HG03378 (cell line): ENCODE measurements at regions not wholly inside any gene's neighbourhood (a gene's known extent, or its start where the extent isn't known, plus 50 kb on each side); places are given as distances from the start of the nearest gene placed in this dataset.

Source experiments
- ATAC-seq: cut with Tn5 transposase; IDR thresholded peaks from one replicate; pipeline ENCODE4 v1.9.1; 2021; ENCODE audit warnings: mild to moderate bottlenecking, moderate library complexity; ENCODE audit not compliant: unreplicated experiment

DNA sequence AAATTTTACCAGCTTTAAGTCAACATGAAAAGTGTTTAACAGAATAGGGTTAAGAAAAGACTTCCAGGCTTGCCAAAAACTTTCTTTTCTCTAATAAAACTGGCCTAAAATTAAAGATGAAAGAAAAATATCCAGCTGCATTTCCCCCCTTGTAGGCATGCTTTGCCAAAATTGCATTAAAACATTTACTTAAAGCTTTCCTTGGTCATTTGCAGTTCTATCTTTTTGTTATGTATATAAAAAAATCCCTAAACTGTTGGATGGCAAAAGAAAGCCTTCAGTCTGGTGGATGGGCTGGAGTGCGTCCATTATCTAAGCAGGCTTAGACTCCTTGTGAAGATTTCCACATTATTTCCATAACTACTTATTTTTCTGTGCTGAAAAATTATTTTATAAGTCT lies 105.4 kb upstream of the DSEL start:
- no peak for ATAC-seq

DNA sequence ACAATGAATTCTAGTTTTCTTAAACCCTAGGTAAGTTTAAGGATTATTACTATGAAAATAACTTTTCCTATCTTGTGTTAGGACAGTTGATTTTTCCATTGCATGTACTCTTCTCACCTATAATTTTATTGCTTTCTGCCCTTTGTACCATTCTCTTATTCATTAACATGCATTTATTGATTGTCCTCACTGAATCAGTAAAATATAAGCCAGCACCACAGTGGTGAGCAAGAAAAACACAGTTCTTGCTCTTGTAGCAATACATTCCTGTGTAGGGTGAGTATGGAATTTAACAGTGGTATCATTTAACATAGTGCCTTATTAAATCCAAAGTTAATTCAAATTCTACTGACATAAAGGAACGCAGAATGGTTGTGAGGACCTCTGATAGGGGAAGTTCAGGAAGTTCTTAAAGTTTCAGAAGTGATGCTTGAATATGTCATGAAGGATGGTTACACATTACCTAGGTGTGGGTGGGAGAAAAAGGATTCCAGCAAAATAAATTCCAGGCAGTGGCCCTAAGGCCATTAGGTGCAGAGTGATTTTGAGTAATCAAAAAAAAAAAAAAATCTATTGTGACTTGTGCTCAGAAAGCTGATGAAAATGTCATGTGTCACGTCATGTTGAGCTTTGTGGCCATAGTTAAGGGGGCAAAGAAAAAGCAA lies 104.7 kb upstream of the DSEL start:
- ATAC-seq, result no peak

DNA sequence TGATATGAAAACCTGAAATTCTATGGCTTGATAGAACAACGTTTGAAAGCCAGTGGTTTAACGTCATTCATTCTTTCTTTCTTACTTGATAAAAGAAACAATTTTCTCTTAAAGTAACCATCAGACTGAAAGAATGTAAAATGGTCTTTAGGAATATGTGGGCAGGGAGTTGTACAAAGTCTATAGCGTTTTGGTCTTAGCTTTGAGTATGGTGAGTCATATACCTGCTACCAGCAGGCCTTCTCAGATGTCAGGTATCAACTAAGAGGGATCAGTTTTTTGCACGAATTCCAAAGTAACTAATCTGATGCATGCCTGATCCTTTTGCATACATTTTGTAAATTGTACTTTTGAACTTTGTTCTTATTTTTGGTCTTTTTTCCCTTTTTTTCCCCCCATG lies 101.5 kb upstream of the DSEL start:
- ATAC-seq, result no peak

DNA sequence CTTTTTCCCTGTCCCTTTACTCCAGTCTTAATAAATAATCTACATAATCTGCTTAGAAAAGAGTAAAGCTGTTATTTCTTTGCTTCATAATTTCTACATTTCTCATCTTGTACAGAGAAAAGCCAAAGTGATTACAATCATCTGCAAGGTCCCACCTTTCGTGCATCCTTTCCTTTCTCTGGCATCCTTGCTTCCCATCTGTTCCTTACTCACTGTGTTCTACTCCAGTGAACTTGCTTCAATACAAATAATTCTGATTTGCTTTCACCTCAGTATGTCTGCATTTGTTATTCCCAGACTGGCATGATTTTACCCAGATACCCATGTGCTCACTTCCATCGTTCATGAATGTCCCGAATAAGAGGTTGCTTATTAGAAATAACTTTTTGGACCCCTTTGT lies 99.4 kb upstream of the DSEL start:
- ATAC-seq, result no peak

DNA sequence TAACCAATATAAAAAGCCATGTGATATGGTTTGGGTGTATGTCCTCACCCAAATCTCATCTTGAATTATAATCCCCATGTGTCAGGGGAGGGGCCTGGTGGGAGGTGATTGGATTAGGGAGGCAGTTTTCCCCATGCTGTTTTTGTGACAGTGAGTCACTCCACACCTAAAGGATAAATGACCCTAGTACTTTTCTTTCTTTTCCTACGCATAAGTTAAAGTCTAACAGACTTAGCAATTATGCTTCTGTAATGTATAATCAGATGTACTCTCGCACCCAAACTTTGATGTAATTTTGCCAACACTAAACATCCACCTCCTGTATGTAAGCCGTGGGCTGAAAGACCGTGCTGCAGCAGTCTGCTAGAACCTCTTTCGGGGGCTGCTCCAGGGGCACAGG lies 97.2 kb upstream of the DSEL start:
- ATAC-seq, result no peak

DNA sequence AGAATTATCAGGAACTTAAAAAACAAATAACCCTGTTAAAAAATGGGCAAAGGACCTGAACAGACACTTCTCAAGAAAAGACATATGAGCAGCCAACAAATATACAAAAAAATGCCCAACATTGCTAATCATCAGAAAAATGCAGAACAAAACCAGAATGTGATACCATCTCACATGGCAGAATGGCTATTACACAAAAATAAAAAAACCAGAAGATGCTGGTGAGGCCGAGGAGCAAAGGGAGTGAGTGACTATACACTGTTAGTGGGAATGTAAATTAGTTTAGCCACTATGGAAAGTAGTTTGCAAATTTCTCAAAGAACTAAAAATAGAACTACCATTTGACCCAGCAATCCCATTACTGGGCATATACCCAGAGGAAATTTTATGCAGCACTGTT lies 95.8 kb upstream of the DSEL start:
- ATAC-seq, result no peak

DNA sequence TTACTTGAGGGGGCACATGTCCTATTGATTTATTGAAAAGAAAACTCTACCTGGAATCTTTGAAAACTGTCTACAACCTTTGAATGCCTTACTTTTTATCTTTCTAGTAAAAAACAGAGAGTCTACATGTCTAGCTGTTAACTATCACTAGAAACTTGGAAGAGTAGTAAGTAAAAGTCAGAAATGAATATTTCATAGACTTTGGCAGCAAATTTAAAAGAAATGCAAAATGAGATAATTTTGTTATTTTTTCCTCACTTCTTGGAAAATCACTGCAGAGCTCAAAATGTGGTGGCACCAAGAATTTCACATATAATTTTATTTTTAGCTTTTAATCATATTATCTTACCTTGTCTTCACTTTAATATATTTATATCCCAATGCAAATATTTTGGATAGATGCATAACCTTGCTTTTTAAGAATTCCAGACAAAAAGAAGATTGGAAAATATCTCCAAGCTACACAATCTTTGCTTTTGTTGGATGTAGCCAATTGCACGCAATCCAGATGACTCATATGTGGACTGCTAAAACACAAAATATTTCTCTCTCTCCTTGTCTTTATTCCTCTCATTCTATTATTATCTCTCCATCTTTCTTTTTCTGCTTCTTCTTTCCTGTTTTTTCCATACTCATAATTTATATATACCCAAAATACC lies 92.2 kb upstream of the DSEL start:
- ATAC-seq, result no peak

DNA sequence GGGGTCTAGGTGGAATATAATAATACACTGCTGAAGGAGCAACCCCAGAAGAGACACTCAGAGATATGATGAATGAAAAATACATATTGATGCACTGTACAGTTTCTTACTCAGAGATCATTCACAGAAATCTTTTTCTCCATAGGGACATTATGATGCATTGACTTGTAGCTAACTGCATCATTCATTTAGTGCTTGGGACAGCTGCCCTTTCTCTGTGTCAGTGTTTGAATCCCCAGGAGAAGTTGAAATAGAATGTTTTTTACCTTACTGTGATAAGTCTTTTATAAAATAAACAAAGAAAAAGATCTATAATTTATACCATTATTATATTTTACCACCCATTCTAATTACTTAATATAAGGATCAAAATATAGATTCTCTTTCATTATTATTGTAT lies 91.7 kb upstream of the DSEL start:
- ATAC-seq, result no peak

DNA sequence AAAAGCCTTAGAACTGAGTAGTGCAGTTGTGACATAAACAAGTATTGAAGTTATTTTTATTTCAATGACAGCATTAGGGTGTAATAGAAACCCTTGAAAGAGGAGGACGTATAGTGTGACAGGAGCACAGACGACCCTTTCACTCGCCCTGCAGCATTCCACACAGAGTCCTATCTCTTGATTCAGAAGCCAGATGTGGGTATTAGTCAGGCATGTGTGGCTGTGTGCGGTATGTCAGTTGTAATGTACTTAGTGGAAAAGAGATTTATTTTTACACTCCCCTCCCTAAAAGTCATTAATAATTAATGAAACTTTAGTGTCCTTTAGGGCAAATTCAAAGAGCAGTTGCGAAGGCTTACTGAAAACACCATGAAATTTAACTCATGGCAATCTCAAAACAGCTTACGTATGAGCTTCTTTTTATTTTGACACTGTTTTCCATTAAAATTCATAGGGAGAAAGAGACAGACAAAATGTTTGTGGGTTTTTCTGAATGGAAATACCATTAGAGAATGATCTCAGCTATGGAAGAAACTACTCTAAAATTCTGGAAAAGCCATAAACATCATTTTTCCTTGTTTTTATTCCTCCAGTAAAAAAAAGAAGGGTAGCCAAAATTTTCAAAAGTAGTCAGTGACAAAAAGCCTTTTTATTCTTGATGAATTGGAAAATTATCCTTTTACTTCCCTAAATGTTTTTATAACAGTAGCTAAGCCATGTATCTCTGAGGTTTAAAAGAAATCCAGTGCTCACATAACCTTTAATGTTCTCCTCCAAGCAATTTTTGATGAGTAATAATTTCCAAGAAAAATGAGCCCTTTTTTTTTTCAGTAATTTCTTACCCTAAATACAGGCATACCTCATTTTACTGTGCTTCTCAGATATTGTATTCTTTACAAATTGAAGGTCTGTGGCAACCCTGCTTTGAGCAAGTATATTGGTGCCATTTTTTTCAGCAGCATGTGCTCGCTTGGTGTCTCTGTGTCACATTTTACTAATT lies 84.0 kb upstream of the DSEL start:
- ATAC-seq, result no peak

DNA sequence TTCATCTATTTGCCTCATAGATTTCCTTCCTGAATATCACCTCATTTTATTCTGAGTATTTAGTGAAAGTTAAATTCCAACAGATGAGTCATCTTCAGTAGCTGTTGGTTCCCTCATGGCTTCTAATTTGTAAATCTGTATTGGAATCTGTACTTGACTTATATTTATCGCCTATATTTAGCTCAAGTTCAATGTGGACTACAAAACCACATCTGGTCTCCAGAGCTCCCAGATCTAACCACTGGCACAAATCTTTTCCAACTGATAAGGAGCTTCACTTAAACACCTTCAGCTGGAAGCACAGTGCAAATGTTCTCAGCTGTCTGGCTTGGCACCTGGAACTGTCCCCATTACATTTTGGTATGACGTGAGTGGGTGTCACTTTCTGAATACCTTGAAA lies 82.8 kb upstream of the DSEL start:
- ATAC-seq, result no peak

DNA sequence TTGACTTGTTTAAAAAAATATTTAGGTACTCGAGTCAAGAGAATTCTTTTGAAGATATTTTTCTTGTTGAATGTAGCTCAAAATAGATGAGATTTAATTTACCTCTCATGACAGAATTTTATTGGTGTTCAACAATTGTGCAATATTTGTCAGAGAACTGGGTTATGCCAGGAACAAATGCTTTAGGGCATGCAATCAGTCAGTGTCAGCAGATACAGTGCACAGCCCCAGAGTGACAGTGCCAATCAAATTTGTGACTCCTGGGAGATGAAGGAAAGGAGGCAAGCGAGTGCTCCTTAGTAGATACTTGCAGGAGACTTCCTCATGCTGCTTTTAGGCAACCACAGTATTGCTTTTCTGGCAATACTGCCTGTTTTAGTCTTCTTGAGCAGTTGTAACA lies 81.2 kb upstream of the DSEL start:
- ATAC-seq, result no peak

DNA sequence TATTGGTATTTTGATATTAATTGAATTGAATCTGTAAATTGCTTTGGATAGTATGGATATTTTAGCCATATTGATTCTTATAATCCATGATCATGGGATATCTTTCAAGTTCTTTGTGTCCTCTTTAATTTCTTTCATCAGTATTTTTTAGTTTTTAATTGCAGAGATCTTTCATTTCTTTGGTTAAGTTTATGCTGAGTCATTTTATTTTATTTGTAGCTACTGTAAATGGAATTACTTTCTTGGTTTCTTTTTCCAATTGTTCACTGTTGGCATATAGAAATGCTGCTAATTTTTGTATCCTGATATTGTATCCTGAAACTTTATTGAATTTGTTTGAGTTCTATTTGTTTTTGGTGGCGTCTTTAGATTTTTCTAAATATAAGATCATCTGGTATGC lies 79.5 kb upstream of the DSEL start:
- ATAC-seq, result no peak

DNA sequence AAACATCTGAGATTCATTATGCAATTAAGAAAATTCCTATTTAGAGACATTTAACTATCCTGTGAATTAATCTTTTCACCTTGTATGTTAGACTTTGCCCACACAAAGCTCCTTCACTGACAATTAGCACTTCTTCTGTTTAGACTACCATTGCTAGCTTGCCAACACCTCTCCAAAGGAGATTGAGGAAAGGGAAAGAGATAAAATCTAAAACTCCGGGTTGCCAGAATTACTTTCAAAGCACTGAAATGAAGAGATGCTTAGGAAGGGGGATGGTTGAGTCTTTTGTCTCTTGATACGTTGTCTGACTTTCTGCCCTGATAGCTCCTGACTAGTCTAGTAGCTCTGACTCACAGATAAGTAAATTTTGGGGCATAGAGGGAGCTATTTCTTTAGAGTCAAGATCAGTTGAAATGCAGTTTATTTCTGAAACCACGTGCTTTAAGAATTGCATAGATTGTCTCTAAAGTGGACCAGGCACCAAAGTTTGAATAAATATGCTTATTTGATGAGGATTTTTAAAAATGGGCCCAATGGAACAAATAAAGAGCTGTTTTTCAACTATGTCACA lies 74.1 kb upstream of the DSEL start:
- no peak for ATAC-seq

DNA sequence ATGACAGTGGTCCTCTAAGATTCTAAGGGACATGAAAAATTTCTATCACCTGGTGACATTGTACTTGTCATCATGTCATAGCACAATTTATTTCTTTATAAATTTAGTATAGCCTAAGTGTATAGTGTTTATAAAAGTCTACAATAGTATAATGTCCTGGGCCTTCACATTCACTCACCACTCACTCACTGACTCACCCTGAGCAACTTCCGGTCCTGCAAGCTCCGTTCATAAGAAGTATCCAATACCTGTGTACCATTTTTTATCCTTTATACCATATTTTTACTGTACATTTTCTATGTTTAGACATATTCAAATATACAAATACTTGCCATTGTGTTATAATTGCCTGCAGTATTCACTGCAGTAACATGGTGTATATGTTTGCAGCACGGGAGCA lies 72.8 kb upstream of the DSEL start:
- ATAC-seq, result no peak

DNA sequence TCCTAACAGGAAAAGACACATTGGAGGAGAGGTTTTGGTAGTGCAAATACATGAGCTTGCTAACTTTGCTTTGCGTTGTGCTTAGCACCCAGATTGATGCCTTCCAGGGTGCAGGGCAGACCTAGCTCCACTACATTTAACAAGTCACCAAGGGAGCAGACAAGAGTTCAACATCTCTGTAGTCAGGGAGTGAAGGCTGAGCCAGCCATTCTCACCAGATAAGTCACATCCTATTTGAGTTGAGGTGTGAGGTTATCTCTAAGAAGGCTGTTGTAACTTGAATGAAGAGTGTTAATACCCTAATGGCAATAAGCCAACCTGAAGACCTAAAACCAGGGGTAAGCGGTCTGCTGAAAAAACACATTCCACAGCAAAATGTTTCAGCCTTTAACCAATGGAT lies 69.6 kb upstream of the DSEL start:
- ATAC-seq, result no peak

DNA sequence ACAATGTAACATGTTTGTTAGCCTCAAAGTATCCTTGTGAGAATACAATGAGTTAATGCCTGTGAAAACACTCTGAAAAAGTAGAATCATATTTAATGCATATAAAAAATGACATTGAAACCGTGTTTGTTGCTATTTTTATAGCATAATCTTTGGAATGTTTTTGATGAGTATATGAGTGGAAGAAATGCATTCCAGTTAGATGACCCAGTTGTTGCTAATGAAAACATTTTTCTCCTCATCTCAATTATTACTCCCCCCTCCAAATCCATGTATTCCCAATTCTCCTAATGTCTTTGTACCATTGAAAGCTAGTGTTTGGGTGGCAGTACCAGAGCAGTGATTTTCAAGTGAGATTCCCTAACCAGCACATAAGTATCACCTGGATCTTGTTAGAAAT lies 67.1 kb upstream of the DSEL start:
- ATAC-seq, result no peak

DNA sequence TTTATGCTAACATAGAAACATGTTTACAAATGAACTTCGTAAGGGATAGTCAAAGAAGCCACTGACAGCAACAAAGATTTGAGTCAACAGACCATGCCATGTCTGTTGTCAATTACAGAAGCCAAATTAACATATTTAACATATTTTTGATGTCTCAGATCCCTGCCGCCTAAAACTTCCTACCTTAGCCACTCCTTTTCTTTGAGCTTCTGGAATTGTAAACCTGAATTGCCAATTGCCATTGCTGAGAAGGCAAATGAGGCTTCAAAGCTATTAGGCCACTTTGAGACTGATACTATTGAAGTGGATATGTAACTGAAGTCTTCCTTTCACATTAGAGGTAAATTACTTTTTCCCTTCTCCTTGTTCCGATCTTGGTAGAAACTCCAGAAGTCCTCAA lies 66.0 kb upstream of the DSEL start:
- no peak for ATAC-seq

DNA sequence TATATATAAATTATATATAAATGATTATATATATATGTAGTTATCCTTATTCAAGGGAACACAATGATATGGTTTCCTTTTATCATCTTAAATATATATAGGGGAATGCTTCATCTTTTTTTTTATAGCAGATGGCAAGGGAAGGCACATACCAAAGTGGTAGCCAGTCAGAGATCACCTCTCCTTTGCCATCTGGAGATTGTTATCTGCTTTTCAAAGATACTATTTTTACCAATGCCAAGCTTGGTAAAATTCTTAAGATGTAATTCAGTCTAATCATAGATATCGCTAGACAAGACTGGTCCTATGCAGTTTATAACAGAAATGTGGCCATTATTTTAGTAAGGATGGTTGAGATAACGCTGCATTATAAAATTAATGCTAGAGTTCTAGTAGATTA lies 64.7 kb upstream of the DSEL start:
- no peak for ATAC-seq

DNA sequence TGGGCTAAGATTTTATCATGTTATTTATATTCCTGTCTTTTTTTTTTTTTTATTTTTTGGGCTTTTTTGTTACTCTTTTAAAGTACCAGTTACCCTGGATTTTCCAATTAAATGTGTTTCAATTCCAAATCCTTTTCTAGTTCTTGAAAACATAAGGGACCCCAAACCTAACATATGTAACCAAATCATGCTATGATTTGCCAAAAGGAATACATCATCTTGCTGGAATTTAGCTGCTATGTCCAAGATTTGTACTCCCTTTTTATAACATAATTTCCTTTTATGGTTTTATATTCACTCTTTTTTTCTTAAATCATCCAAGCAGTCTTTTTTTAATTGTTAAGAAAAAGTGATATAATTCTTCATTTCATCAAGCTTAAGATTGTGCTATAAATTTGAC lies 60.9 kb upstream of the DSEL start:
- ATAC-seq, result no peak

DNA sequence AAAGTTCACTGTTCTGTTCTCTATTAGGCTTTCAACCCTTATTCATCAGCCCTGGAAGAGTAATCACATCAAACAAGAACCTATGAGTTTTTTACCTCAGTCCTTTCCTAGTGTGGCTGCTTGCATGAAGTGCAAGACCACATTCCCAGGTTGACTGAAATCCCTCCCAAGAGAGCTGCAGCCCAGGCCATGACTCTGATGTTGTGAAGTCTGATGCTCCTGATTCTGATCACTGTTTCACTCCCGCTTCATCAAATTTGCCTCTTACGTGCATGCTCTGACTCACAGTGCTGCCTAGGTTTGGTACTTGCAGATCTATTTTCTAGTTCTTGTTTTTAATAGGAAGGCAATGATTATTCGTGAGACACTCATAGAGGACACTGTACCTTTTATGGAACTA lies 58.2 kb upstream of the DSEL start:
- ATAC-seq, result no peak

DNA sequence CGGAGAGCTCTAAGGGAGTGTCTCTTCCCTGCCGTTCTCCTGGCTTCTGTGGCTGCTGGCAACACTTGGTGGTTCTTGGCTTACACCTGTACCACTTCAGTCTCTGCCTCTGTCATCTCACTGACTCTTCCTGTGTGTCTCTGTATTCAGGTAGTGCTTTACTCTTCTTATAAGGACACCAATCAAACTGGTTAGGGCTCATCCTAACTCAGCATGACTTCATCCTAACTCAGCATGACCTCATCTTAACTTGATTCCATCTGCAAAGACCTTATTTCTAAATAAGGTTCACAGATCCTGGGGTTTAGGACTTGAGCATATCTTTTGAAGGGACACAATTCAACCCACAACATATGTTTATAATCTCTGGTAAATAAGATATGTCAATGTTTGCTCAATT lies 51.6 kb upstream of the DSEL start:
- ATAC-seq, result no peak
